Lower leg skin (tissue), 4 donors: ENCODE measurements at regions not wholly inside any gene's neighbourhood (a gene's known extent, or its start where the extent isn't known, plus 50 kb on each side); places are given as distances from the start of the nearest gene placed in this dataset.

Source experiments
- DNase-seq, 2 donors: peaks; one replicate each; pipeline ENCODE4 v3.0.0-alpha.2; 2019; ENCODE audit warnings: low spot score in 2 of 2
- H3K4me3 ChIP-seq: fragments of 200-600 bp; sonication (generic); 2 replicates; pipeline ENCODE4 v1.5.1; 2017; ENCODE audit warnings: mild to moderate bottlenecking, low read depth; ENCODE audit not compliant: poor library complexity, severe bottlenecking
- CTCF ChIP-seq, 3 donors: fragments of 450-650 bp; IDR thresholded peaks; one replicate each; pipeline ENCODE4 v1.5.1; 2016; ENCODE audit warnings: antibody characterized with exemption in 3 of 3, mild to moderate bottlenecking in 3 of 3, moderate library complexity in 2 of 3
- POLR2A ChIP-seq, 2 donors: fragments of 450-650 bp; IDR thresholded peaks; one replicate each; pipeline ENCODE4 v1.6.1; 2016 to 2017; ENCODE audit warnings: antibody characterized with exemption in 2 of 2, mild to moderate bottlenecking in 1 of 2, moderate library complexity in 1 of 2
- WGBS, 2 donors: methylation state at CpG; one replicate each; pipeline ENCODE4 v1.1.5; 2018; 5-methylcytosine and 5-hydroxymethylcytosine counted together
- intact Hi-C: fragments of 100-400 bp; cut with DNase I; formaldehyde crosslinking; loops from one replicate; pipeline ENCODE4 v1.15.0; 2023; ENCODE audit warnings: low total_unique reads

- intact Hi-C loops = no loop called here
- no peak for DNase-seq
- no peak overlapping the region for H3K4me3 ChIP-seq
- no peak for TF ChIP-seq CTCF (IDR thresholded peaks at IDR 0.05)
- no peak for TF ChIP-seq POLR2A (IDR thresholded peaks at IDR 0.05)
- WGBS, 2 donors = 40 to 44% methylated on average over 4 of the region's 4 CpGs
Measured at GRCh38 chr2:139836769-139837168, 1056.6 kb upstream of the NXPH2 start.

GRCh38 chr2:139835101-139835500 lies 1054.9 kb upstream of the NXPH2 start:
- TF ChIP-seq CTCF (IDR thresholded peaks at IDR 0.05) (no peak), POLR2A (IDR thresholded peaks at IDR 0.05) (no peak)
- no peak for DNase-seq
- 48 to 54% methylated on average over 2 of the region's 2 CpGs for WGBS, 2 donors
- H3K4me3 ChIP-seq = no peak overlapping the region
- intact Hi-C loops = no loop called here

- WGBS, 2 donors = 32 to 56% methylated on average over 3 of the region's 3 CpGs
- intact Hi-C loops = no loop called here
- H3K4me3 ChIP-seq = no peak overlapping the region
- no peak for DNase-seq
- TF ChIP-seq CTCF (IDR thresholded peaks at IDR 0.05) (no peak), POLR2A (IDR thresholded peaks at IDR 0.05) (no peak)
Measured at GRCh38 chr2:139828011-139828410, 1047.8 kb upstream of the NXPH2 start.

- TF ChIP-seq CTCF (IDR thresholded peaks at IDR 0.05) (no peak), POLR2A (IDR thresholded peaks at IDR 0.05) (no peak)
- 61 to 78% methylated on average over 1 of the region's 1 CpG for WGBS, 2 donors
- intact Hi-C loops = no loop called here
- H3K4me3 ChIP-seq = no peak overlapping the region
- DNase-seq = no peak
Measured at GRCh38 chr2:139825726-139826125, 1045.5 kb upstream of the NXPH2 start.

- 37% methylated on average over 2 of the region's 2 CpGs for WGBS, 2 donors
- intact Hi-C loops = no loop called here
- DNase-seq = no peak
- TF ChIP-seq POLR2A (IDR thresholded peaks at IDR 0.05) (no peak), CTCF (IDR thresholded peaks at IDR 0.05) (no peak)
- no peak overlapping the region for H3K4me3 ChIP-seq
Measured at GRCh38 chr2:139819273-139819796, 1039.1 kb upstream of the NXPH2 start.

- no peak for TF ChIP-seq POLR2A (IDR thresholded peaks at IDR 0.05)
- no peak for TF ChIP-seq CTCF (IDR thresholded peaks at IDR 0.05)
- no peak for DNase-seq
- H3K4me3 ChIP-seq = no peak overlapping the region
- intact Hi-C loops = no loop called here
- WGBS, 2 donors = 67 to 73% methylated on average over 2 of the region's 2 CpGs
Measured at GRCh38 chr2:139814458-139814857, 1034.3 kb upstream of the NXPH2 start.
